ENCODE measurements at regions not wholly inside any gene's neighbourhood (a gene's known extent, or its start where the extent isn't known, plus 50 kb on each side); places are given as distances from the start of the nearest gene placed in this dataset.
A peak's percentile ranks its signal among the peaks of the same experiment; 100 is the strongest.

- TF ChIP-seq Cebpa-rat (IDR thresholded peaks at IDR 0.05): no peak
Observed at GRCh38 chr14:40436551-40436950, 1004.3 kb upstream of the FBXO33 start.

GRCh38 chr14:40417777-40418401 lies 985.7 kb upstream of the FBXO33 start:
- no peak overlapping the region for H3K9ac ChIP-seq
- no peaks in the 10 kb centered on the region for H3K27me3 ChIP-seq
- no peak overlapping the region for H3K27ac ChIP-seq
- H3K9me3 ChIP-seq (replicated peaks in 1 of 11): no peaks in the 10 kb centered on the region
- no peaks in the 10 kb centered on the region for H3K4me1 ChIP-seq
- no peak overlapping the region for H3K4me3 ChIP-seq
- no peaks in the 10 kb centered on the region for H4K20me1 ChIP-seq
- TF ChIP-seq Cebpa-rat (IDR thresholded peaks at IDR 0.05): no peak
- no peaks in the 10 kb centered on the region for H3K36me3 ChIP-seq
- no peak overlapping the region for H3K4me2 ChIP-seq

More at GRCh38 chr14:40436551-40436950, 1004.3 kb upstream of the FBXO33 start:
- no peaks in the 10 kb centered on the region for H3K36me3 ChIP-seq
- H3K27ac ChIP-seq: no peak overlapping the region
- H3K4me3 ChIP-seq: no peak overlapping the region
- H3K4me1 ChIP-seq: no peaks in the 10 kb centered on the region
- no peaks in the 10 kb centered on the region for H3K27me3 ChIP-seq
- H4K20me1 ChIP-seq: no peaks in the 10 kb centered on the region
- no peak overlapping the region for H3K9ac ChIP-seq
- H3K4me2 ChIP-seq: no peak overlapping the region
- no peaks in the 10 kb centered on the region for H3K9me3 ChIP-seq (replicated peaks in 1 of 11)

DNA sequence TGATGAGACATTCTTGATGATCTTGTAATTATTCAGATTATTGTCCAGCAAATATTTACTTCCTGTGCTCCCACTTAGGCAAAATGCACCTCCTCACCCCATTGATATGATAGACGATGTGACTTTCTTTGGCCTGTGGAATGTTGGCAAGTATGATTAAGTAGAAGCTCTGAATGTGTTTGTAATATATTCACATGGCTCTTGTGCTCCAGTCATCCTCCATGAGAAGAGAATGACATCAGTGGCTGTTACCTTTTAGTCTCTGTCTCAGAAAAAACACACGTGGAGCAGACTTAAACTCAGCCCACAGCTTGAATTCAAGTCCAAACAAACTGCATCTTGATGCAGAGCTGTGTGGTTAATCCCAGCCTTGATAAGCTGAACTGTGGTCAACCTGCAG lies 984.3 kb upstream of the FBXO33 start:
- H3K9me3 ChIP-seq (replicated peaks in 1 of 11): no peaks in the 10 kb centered on the region
- H3K27me3 ChIP-seq: no peaks in the 10 kb centered on the region
- H3K4me3 ChIP-seq: no peak overlapping the region
- no peak for TF ChIP-seq Cebpa-rat (IDR thresholded peaks at IDR 0.05)
- no peak overlapping the region for H3K27ac ChIP-seq
- H3K36me3 ChIP-seq: no peaks in the 10 kb centered on the region
- H3K9ac ChIP-seq: no peak overlapping the region
- no peaks in the 10 kb centered on the region for H3K4me1 ChIP-seq
- H3K4me2 ChIP-seq: no peak overlapping the region
- H4K20me1 ChIP-seq: no peaks in the 10 kb centered on the region

- Histone ChIP-seq H3K9ac (no peak overlapping the region), H3K4me2 (no peak overlapping the region), H3K4me3 (no peak overlapping the region), H3K4me1 (no peaks in the 10 kb centered on the region), H3K27me3 (no peaks in the 10 kb centered on the region), H3K27ac (no peak overlapping the region), H3K9me3 (replicated peaks in 1 of 11) (peaks cover 3 to 10% (median 8%) of the 10 kb centered on the region in 11 experiments; a peak in 19 of 22 replicates), H4K20me1 (no peaks in the 10 kb centered on the region), H3K36me3 (no peaks in the 10 kb centered on the region)
- no peak for TF ChIP-seq Cebpa-rat (IDR thresholded peaks at IDR 0.05)
Observed at GRCh38 chr14:40414386-40414785, 982.2 kb upstream of the FBXO33 start.

DNA sequence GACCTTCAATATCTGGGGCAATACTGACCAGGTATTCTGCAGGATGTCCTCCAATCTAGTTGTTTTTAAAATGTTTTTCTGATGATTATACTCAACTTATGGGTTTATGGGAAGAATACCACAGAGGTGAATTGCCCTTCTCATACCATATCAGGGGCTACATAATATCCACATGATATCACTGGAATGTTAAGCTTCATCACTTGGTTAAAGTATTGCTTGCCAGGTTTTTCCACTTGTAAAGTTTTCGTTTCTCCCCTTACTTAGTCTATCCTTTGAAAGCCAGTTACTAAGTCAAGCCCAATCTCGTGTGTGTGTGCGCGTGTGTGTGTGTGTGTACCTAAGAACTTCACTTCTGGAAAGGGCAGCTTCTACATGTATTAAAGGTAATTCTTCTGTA lies 980.9 kb upstream of the FBXO33 start:
- no peak overlapping the region for H3K4me3 ChIP-seq
- H3K27me3 ChIP-seq: no peaks in the 10 kb centered on the region
- H3K27ac ChIP-seq: no peak overlapping the region
- TF ChIP-seq Cebpa-rat (IDR thresholded peaks at IDR 0.05): no peak
- no peaks in the 10 kb centered on the region for H3K36me3 ChIP-seq
- H3K4me2 ChIP-seq: no peak overlapping the region
- peaks cover 15 to 23% (median 21%) of the 10 kb centered on the region in 11 experiments for H3K9me3 ChIP-seq (replicated peaks in 1 of 11)
- no peaks in the 10 kb centered on the region for H3K4me1 ChIP-seq
- no peak overlapping the region for H3K9ac ChIP-seq
- H4K20me1 ChIP-seq: no peaks in the 10 kb centered on the region

GRCh38 chr14:40410708-40411107 lies 978.5 kb upstream of the FBXO33 start:
- Histone ChIP-seq H3K4me2 (no peak overlapping the region), H3K4me3 (no peak overlapping the region), H3K27me3 (no peaks in the 10 kb centered on the region), H3K9ac (no peak overlapping the region), H3K36me3 (no peaks in the 10 kb centered on the region), H4K20me1 (no peaks in the 10 kb centered on the region), H3K9me3 (replicated peaks in 1 of 11) (peaks cover 39 to 46% (median 45%) of the 10 kb centered on the region in 11 experiments), H3K4me1 (no peaks in the 10 kb centered on the region), H3K27ac (no peak overlapping the region)
- no peak for TF ChIP-seq Cebpa-rat (IDR thresholded peaks at IDR 0.05)

- no peak overlapping the region for H3K4me3 ChIP-seq
- no peak overlapping the region for H3K4me2 ChIP-seq
- H3K9me3 ChIP-seq (replicated peaks in 1 of 11): peaks cover 21 to 24% (median 23%) of the 10 kb centered on the region in 11 experiments
- H3K4me1 ChIP-seq: no peaks in the 10 kb centered on the region
- H4K20me1 ChIP-seq: no peaks in the 10 kb centered on the region
- TF ChIP-seq Cebpa-rat (IDR thresholded peaks at IDR 0.05): no peak
- H3K9ac ChIP-seq: no peak overlapping the region
- no peaks in the 10 kb centered on the region for H3K36me3 ChIP-seq
- no peak overlapping the region for H3K27ac ChIP-seq
- no peaks in the 10 kb centered on the region for H3K27me3 ChIP-seq
Observed at GRCh38 chr14:40402957-40403356, 970.7 kb upstream of the FBXO33 start.

DNA sequence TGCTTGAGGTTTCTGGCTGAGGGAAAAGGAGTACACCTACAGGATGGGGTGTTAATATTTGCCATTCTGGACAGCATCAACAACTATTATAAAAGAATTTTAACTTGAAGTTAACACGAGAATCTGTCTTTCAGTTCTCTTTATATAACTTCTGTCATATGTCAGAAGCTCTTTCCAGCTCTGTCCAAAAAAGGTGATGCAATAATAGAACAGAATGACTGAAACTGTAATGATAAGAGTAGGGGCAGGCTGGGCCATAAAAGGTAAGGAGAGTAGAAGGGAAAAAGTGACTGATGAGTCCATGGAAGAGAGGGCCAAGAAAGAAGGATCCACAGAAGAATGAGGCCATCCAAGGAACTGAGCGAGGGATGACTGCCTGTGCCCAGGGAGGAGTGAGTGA lies 966.7 kb upstream of the FBXO33 start:
- TF ChIP-seq Cebpa-rat (IDR thresholded peaks at IDR 0.05): 0 out of 22 replicates have a peak, but pooled peaks of 2 of the 11 experiments have one; percentile 11 to 26
- Histone ChIP-seq H3K27me3 (no peaks in the 10 kb centered on the region), H3K27ac (no peak overlapping the region), H3K36me3 (no peaks in the 10 kb centered on the region), H4K20me1 (no peaks in the 10 kb centered on the region), H3K9ac (no peak overlapping the region), H3K4me1 (no peaks in the 10 kb centered on the region), H3K4me3 (no peak overlapping the region), H3K4me2 (no peak overlapping the region), H3K9me3 (replicated peaks in 1 of 11) (no peaks in the 10 kb centered on the region)

GRCh38 chr14:40394634-40395340 lies 962.6 kb upstream of the FBXO33 start:
- Histone ChIP-seq H4K20me1 (no peaks in the 10 kb centered on the region), H3K27me3 (no peaks in the 10 kb centered on the region), H3K4me1 (no peaks in the 10 kb centered on the region), H3K4me3 (no peak overlapping the region), H3K9me3 (replicated peaks in 1 of 11) (no peaks in the 10 kb centered on the region), H3K9ac (no peak overlapping the region), H3K36me3 (no peaks in the 10 kb centered on the region), H3K27ac (no peak overlapping the region), H3K4me2 (no peak overlapping the region)
- no peak for TF ChIP-seq Cebpa-rat (IDR thresholded peaks at IDR 0.05)

GRCh38 chr14:40393143-40393542 lies 960.9 kb upstream of the FBXO33 start:
- Histone ChIP-seq H3K4me3 (no peak overlapping the region), H3K9ac (no peak overlapping the region)

More at GRCh38 chr14:40393143-40393542, 960.9 kb upstream of the FBXO33 start:
- Histone ChIP-seq H3K4me1 (no peaks in the 10 kb centered on the region), H3K4me2 (no peak overlapping the region), H4K20me1 (no peaks in the 10 kb centered on the region), H3K36me3 (no peaks in the 10 kb centered on the region), H3K27ac (no peak overlapping the region), H3K9me3 (replicated peaks in 1 of 11) (no peaks in the 10 kb centered on the region), H3K27me3 (no peaks in the 10 kb centered on the region)
- TF ChIP-seq Cebpa-rat (IDR thresholded peaks at IDR 0.05): no peak
